ENCODE measurements at regions not wholly inside any gene's neighbourhood (a gene's known extent, or its start where the extent isn't known, plus 50 kb on each side); places are given as distances from the start of the nearest gene placed in this dataset.

GRCh38 chr2:149920389-149920788, 332.8 kb upstream of the MMADHC start:
- CTCF ChIA-PET, result interaction anchor here (0.5 kb wide), 1 partner anchor 9 kb away, joined by 3 read pairs; no protein-coding TSS in a partner anchor
- POLR2A ChIA-PET (ENCODE audit: low non-redundant PET), result no interaction called here
- no peak for TF ChIP-seq CTCF (conservative IDR thresholded peaks at IDR 0.05; ENCODE audit: low read depth)
- no peak for DNase-seq (ENCODE audit: low spot score)
- no peak overlapping the region for H3K27ac ChIP-seq

- ChIA-PET POLR2A (ENCODE audit: low non-redundant PET) (no interaction called here), CTCF (no interaction called here)
- H3K27ac ChIP-seq, result no peak overlapping the region
- TF ChIP-seq CTCF (conservative IDR thresholded peaks at IDR 0.05; ENCODE audit: low read depth), result no peak
- no peak for DNase-seq (ENCODE audit: low spot score)
Observed at GRCh38 chr2:149915151-149915550, 327.6 kb upstream of the MMADHC start.

- ChIA-PET POLR2A (ENCODE audit: low non-redundant PET) (no interaction called here), CTCF (interaction anchor here (0.5 to 0.7 kb wide), 4 partner anchors 15 to 1034 kb away, joined by 3 read pairs; no protein-coding TSS in a partner anchor)
- DNase-seq (ENCODE audit: low spot score), result no peak
- TF ChIP-seq CTCF (conservative IDR thresholded peaks at IDR 0.05; ENCODE audit: low read depth), result no peak
- no peak overlapping the region for H3K27ac ChIP-seq
Observed at GRCh38 chr2:149908726-149909683, 321.4 kb upstream of the MMADHC start.

- ChIA-PET CTCF (interaction anchor here (0.6 to 0.8 kb wide), 3 partner anchors 12 to 162 kb away, joined by 3 read pairs; no protein-coding TSS in a partner anchor), POLR2A (ENCODE audit: low non-redundant PET) (no interaction called here)
- no peak for DNase-seq (ENCODE audit: low spot score)
- H3K27ac ChIP-seq, result no peak overlapping the region
- no peak for TF ChIP-seq CTCF (conservative IDR thresholded peaks at IDR 0.05; ENCODE audit: low read depth)
Observed at GRCh38 chr2:149906886-149907285, 319.3 kb upstream of the MMADHC start.

- POLR2A ChIA-PET (ENCODE audit: low non-redundant PET), result no interaction called here
- no peak for DNase-seq (ENCODE audit: low spot score)
- CTCF ChIA-PET, result no interaction called here
- H3K27ac ChIP-seq, result no peak overlapping the region
- TF ChIP-seq CTCF (conservative IDR thresholded peaks at IDR 0.05; ENCODE audit: low read depth), result no peak
Observed at GRCh38 chr2:149904352-149905175, 317.0 kb upstream of the MMADHC start.

GRCh38 chr2:149903626-149904025, 316.1 kb upstream of the MMADHC start:
- DNase-seq (ENCODE audit: low spot score), result no peak
- H3K27ac ChIP-seq, result no peak overlapping the region
- POLR2A ChIA-PET (ENCODE audit: low non-redundant PET), result no interaction called here
- CTCF ChIA-PET, result no interaction called here
- TF ChIP-seq CTCF (conservative IDR thresholded peaks at IDR 0.05; ENCODE audit: low read depth), result no peak

All from RWPE1 (cell line).